ENCODE measurements at regions not wholly inside any gene's neighbourhood (a gene's known extent, or its start where the extent isn't known, plus 50 kb on each side); places are given as distances from the start of the nearest gene placed in this dataset.
"Not testable (repeated sequence)": the region's sequence is repeated elsewhere in the genome, so short reads cannot be mapped to it uniquely, and the experiment has no call there.

GRCh38 chr13:50156561-50157127 is 141.4 kb downstream of the KCNRG start:
- DNase-seq (ENCODE audit: low spot score): no peak

- no peak for DNase-seq (ENCODE audit: low spot score)
Measured at GRCh38 chr13:50158385-50159165, 143.3 kb downstream of the KCNRG start.

DNA sequence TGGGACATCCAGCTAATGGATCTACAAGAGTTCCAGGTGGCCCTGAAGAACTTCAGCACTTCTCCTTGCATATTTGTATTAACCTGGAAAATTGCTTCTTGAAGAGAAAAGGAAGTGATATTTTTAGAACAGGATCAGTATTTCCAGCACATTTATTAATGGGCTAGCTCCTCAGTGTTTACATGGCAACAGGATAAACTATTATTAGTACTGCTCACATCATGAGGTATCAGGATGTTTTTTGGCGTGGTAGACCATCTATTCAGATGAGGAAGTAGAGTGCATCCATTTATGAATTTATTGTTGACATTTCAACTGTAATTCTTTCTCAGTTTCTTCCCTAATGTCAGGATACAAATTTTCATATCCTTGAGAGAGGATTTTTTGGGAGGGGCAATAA is 144.4 kb downstream of the KCNRG start:
- no peak for DNase-seq (ENCODE audit: low spot score)

DNA sequence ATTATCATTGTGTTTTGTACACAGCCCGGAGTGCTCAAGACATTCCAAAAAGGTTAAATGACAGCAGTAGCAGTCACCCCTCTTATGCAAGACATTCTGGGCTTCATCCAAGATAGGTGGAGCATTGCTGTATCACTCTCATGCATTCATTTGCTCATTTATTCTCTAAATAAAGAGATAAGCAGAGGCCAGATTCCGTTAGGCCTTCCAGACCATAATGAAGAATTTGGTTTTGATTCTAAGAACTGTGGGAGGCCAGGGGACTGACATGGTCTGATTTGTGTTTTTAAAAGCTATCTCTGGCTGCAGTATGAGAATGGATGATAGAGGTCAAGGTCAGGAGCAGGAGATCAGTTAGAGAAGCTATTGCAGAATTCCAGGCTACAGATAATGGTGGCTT is 145.8 kb downstream of the KCNRG start:
- DNase-seq (ENCODE audit: low spot score): peak; percentile 12

GRCh38 chr13:50162001-50162400 is 146.8 kb downstream of the KCNRG start:
- DNase-seq (ENCODE audit: low spot score): no peak

DNA sequence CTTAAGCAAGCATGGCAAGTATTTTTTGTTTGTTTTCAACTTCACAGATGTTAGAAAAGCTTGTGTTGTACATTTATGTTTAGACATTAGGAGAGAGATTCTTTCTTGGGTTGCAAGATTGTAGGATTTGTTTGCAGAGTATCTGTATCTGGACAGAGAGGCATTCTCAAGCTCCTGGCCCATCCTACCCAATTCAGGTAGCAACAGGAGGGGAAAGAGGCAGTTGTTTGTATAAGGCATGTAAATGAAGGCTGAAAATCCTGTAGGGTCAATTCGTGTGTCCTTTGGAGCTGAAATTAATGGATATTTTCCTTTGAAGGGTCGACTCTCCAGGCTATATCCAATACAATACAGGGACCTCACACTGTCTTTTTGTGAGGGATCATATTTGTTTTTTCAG is 147.3 kb downstream of the KCNRG start:
- DNase-seq (ENCODE audit: low spot score): no peak

DNA sequence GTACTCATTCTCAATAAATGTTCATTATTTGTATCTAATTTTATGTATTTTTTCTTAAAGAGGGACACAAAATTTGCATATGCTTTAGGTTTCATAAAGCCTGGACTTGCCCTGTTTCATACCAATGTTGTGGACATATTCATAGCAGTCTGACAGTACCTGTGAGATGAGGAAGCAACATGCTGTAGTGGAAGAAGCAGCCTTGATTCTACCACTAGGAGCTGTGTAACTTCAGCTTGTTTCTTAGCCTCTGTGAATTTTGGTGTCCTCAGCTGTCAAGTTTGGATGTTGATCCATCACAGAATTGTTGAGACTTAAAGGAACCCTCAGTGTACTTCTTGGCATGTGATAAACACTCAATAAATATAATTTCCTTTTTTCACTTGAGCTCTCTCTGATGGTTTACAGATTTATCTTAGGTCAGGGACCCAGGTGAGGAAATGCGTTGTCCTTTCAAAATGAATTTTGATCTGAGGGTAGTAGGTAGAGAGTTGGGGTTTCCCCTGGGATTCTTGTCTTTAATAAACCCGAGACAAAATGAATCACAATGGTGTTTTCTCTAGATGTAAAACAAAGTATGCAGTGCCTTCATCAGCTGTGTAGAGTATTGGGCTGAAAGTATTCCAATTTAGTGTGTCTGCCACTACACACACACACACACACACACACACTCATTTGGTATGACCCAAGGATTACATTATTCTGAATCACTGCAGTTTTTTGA is 152.1 kb downstream of the KCNRG start:
- no peak for DNase-seq (ENCODE audit: low spot score)

- no peak for DNase-seq (ENCODE audit: low spot score)
Measured at GRCh38 chr13:50167967-50168366, 152.7 kb downstream of the KCNRG start.

DNA sequence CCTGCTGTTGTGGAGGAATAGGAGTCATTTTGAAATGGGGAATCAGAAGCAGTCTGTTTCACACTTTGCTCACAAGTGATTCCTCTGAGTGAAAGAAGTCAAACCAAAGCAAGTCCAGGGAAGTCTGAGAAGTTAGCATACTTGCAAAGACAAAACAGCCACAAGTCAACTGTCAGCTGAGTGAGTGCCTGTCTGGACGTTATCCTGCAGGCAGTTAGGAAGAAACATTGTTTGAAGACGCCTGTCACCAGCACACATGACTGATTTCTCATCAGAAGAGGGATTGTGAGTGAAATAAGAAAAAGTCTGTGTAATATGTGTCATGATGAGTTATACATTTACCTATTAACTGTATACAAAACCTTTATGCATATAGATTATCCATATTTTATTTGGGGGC is 153.5 kb downstream of the KCNRG start:
- no peak for DNase-seq (ENCODE audit: low spot score)

GRCh38 chr13:50170447-50171037 is 155.3 kb downstream of the KCNRG start:
- DNase-seq (ENCODE audit: low spot score): no peak

GRCh38 chr13:50171590-50172282 is 156.5 kb downstream of the KCNRG start:
- DNase-seq (ENCODE audit: low spot score): no peak

DNA sequence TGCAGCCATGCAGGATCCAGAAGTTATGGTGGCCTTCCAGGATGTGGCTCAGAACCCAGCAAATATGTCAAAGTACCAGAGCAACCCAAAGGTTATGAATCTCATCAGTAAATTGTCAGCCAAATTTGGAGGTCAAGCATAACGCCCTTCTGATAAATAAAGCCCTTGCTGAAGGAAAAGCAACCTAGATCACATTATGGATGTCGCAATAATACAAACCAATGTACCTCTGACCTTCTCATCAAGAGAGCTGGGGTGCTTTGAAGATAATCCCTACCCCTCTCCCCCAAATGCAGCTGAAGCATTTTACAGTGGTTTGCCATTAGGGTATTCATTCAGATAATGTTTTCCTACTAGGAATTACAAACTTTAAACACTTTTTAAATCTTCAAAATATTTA is 157.8 kb downstream of the KCNRG start:
- DNase-seq (ENCODE audit: low spot score): not testable (repeated sequence)

DNA sequence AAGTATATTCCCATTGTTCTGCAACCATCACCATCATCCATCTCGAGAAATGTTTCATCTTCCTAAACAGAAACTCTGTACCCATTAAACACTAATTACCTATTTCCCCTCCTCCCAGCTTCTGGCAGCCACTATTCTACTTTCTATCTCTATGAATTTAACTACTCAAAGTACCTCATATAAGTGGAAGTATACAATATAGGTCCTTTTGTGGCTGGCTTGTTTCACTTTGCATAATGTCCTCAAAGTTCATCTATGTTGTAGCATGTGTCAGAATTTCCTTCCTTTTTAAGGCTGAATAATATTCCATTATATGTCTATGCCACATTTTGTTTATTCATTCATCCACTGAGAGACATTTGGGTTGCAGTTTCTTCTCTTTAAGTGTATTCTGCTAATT is 159.4 kb downstream of the KCNRG start:
- no peak for DNase-seq (ENCODE audit: low spot score)

- DNase-seq (ENCODE audit: low spot score): no peak
Measured at GRCh38 chr13:50179977-50180376, 164.7 kb downstream of the KCNRG start.

DNA sequence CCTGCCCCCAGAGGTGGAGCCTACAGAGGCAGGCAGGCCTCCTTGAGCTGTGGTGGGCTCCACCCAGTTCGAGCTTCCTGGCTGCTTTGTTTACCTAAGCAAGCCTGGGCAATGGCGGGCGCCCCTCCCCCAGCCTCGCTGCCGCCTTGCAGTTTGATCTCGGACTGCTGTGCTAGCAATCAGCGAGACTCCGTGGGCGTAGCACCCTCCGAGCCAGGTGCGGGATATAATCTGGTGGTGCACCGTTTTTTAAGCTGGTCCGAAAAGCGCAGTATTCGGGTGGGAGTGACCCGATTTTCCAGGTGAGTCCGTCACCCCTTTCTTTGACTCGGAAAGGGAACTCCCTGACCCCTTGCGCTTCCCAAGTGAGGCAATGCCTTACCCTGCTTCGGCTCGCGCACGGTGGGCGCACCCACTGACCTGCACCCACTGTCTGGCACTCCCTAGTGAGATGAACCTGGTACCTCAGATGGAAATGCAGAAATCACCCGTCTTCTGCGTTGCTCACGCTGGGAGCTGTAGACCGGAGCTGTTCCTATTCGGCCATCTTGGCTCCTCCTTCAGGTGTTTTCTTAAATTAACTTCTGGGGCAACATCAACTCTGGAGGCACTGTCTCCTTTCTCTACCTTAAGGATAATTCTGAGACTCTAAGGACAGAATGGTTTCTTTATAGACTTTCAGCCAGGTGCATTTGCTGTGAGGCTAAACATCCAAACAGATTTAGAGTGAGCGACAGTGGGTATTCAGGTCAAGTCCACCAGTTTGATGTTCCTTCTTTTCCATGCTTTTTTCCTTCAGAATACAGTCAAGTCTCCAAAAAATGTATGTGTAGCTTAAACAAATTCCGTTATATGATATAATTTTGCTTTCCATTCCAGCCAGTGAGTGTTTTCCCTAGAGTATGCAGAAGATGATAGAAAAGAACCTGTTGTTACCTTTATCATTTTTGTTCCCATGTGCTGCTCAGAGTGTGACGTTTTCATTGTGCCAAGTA is 170.8 kb downstream of the KCNRG start:
- not testable (repeated sequence) for DNase-seq (ENCODE audit: low spot score)

- no peak for DNase-seq (ENCODE audit: low spot score)
Measured at GRCh38 chr13:50187352-50188029, 172.2 kb downstream of the KCNRG start.

DNA sequence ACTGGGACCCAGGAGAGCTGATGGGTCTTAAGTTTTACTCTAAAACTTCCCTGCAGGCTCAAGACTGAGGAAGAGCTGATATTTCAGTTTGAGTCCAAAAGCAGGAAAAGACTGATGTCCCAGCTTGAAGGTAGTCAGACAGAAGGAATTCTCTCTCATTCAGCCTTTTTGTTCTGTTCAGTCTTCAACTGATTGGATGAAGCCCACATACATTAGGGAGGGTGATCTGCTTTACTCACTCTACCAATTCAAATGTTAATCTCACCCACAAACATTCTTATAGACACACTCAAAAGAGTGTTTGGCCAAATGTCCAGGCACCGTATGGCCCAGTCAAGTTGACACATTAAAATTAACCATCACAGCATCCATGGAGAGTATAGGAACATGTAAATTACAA is 173.5 kb downstream of the KCNRG start:
- DNase-seq (ENCODE audit: low spot score): no peak

DNA sequence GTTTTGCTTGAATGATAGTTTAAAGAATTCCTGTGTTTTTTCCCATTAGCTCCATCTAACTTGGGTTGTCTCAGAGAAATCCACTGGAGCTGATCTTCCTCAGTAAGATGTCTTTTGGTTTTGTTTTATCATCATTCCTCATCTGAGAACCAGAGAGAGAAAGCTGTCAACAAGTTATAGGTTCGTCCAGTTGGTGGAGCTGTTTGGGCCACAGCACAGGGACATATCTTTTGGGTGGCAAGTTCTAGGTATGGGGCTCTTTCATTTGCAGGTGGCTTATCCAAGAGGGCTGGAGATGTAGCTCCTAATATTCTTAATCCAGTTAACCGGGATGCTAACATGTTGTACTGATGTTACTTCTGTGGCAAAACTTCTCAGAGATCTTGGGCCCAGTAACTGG is 174.2 kb downstream of the KCNRG start:
- DNase-seq (ENCODE audit: low spot score): no peak

- DNase-seq (ENCODE audit: low spot score): no peak
Measured at GRCh38 chr13:50191004-50191403, 175.8 kb downstream of the KCNRG start.

DNA sequence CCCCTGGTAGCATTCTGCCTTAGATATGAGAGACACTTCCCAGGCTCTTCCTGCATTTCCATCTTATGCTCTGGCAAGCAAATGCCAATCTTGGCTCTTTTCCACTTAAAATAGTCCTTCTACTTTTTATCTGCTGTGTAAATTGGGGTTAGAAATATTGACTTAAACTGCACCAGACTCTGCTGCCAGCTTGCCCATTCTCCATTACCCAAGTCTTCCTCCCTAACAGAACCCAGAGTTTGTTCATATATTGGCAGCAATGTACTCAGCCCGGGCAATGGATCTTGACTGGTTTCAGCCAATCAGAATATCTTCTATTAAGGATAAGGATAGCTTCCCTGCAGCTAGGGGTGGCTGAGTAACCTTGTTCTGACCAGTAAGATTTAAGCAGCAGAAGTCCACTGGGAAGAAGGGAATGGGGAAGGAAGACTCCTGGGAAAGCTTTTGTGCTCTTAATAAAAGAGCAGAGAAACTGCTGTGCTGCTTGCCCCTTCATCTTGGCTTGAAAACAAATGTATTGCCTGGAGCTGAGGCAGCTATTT is 177.1 kb downstream of the KCNRG start:
- no peak for DNase-seq (ENCODE audit: low spot score)
